C4-2B (cell line): ENCODE measurements at regions not wholly inside any gene's neighbourhood (a gene's known extent, or its start where the extent isn't known, plus 50 kb on each side); places are given as distances from the start of the nearest gene placed in this dataset.

Experiments used
- ZFX ChIP-seq: fragments of 450-650 bp; IDR thresholded peaks from 2 replicates; pipeline ENCODE4 v1.6.1; 2017
- TF ChIP-seq, protein P1 (sequence below): fragments of 450-650 bp; conservative IDR thresholded peaks from 2 replicates; pipeline ENCODE4 v1.5.1; 2017; ENCODE audit warnings: mild to moderate bottlenecking

DNA sequence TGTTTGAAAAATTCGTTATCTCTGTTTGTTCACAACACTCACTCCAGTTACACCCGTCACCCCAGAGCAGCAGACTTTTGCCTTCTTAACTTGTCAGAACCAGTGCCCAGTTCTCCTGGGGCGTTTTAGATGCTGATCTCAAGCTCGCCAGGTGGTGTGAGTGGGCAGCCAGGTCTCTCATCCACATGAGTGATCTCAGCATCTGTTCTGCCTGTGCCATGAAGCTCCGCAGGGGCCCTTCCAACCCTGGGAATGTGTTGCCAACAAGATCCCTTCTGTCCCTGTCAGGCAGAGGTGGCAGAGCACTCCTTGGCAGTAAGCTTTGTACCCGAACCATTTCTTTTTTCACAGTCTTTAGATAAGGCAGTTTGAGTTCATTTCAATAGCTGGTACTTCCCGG, 896.5 kb downstream of the UQCRFS1 start:
- TF ChIP-seq, protein P1, sequence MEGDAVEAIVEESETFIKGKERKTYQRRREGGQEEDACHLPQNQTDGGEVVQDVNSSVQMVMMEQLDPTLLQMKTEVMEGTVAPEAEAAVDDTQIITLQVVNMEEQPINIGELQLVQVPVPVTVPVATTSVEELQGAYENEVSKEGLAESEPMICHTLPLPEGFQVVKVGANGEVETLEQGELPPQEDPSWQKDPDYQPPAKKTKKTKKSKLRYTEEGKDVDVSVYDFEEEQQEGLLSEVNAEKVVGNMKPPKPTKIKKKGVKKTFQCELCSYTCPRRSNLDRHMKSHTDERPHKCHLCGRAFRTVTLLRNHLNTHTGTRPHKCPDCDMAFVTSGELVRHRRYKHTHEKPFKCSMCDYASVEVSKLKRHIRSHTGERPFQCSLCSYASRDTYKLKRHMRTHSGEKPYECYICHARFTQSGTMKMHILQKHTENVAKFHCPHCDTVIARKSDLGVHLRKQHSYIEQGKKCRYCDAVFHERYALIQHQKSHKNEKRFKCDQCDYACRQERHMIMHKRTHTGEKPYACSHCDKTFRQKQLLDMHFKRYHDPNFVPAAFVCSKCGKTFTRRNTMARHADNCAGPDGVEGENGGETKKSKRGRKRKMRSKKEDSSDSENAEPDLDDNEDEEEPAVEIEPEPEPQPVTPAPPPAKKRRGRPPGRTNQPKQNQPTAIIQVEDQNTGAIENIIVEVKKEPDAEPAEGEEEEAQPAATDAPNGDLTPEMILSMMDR, result no peak
- TF ChIP-seq ZFX, result no peak
